HG03520 (cell line): ENCODE measurements at regions not wholly inside any gene's neighbourhood (a gene's known extent, or its start where the extent isn't known, plus 50 kb on each side); places are given as distances from the start of the nearest gene placed in this dataset.

Experiments used
- ATAC-seq: cut with Tn5 transposase; IDR thresholded peaks from one replicate; pipeline ENCODE4 v1.9.1; 2021; ENCODE audit warnings: mild to moderate bottlenecking, moderate library complexity; ENCODE audit not compliant: unreplicated experiment

DNA sequence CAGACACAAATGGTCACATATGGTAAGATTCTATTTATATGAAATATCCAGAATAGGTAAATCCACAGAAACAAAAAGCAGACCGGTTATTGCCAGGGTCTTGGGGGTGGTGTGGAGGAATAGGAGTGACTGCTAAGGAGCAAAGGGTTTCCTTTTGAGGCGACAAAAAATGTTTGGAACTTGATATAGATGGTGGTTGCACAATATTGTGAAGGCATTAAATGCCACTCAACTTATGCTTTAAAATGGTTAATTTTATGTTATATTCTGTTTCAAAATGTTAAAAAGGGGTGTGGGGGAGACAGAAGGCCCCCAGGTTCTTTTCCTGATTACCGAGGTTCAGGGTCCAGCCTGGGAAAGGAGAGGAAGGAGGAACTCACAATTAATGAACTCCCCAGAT, 304.4 kb downstream of the RRAGC start:
- ATAC-seq: no peak

DNA sequence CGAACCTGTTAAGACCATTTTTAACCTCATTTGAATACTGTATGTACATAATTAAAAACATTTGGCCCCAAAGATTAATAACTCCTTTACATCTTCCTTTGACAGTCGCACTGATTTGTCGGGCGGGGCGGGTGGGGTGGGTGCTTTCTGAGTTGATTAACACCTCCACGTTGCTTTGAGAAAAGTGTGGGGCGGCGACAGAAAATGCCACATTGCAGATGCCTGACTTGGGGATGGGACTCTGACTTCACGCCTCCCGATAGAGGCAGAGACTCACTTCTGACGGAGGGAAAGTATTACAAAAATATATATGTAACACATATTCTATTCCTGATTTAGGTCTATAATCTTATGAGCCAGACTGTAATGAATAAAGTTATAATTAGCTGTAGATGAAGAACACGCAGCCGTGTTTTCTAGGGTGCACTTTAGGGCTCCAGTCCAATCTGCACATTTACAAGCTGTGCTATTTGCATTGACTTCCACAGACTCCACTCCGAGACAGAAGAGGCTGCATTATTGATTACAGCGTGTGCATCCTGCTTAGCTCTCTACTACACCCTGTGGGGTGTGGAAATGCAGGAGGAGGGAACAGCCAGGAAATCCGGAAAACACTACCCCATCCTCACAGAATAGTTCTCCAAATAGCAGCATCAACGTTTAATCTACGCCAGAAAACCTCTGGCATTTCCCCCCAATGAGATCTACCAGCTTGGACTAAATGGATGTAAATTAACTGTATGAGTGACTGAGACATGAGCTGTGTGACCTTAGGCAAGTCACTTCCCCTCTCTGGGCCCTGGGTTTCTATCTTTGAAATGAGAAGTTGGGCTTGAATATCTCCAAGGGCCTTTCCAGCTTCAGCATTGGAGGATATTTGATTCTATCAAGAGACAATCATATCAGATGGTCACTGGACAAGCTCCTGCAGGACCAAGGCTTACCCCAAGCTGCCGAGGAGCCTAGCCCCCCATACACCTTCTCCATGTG, 308.0 kb downstream of the RRAGC start:
- no peak for ATAC-seq

DNA sequence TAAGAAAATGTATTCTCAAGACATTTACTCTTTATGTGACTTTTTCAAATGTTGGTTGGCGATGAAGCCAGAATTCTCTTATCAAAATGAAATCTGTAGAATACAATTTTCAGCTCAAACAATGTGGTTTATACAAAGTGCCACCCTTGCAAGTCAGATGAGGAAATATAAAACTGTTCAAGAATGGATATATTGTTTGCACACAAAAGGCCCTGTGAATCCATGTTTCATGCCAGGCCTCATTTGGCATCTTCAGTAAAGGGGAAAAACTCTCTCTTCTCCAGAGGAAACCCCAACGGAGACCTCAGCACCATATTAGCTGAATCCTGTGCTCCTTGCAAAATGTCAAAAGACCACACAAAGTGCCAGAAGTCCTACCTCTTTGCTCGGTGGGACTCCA, 310.4 kb downstream of the RRAGC start:
- ATAC-seq: no peak

DNA sequence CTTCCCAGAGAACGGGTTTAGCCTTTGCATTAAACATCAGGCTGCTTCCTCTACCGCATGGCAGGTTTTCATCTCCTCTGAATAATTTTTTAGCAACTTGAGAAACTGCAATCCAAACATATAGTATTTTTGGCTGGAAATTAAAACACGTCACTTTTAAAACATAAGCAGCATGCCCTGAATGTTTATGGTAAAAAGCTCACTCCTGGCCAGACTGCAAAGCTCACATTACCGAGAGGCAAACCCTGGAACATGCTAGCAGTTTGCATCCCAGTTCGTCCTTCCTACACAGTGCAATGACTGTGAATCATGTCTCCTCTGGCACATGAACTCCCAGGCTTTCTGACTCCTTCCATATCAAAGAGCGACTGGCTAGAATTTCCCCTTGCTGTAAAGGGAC, 312.3 kb downstream of the RRAGC start:
- no peak for ATAC-seq

DNA sequence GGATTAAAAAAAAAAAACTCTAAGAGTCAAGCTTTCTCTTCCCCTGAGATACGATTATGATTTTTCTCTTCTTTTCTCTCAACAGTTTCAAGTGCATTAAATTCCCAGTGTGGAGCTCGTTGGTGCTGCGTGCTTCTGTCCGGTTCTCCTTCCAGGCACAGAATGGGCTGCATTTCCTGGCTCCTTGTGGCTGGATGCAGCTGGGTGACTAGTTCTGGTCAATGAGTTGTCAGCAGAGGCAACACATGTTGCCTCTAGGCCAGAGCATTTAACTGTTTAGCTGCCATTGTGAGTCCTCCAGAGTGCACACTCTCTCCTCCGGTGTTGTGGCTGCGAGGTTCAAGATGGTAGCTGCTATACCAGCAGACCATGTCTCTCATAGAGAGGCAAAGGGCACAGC, 312.9 kb downstream of the RRAGC start:
- ATAC-seq: no peak

DNA sequence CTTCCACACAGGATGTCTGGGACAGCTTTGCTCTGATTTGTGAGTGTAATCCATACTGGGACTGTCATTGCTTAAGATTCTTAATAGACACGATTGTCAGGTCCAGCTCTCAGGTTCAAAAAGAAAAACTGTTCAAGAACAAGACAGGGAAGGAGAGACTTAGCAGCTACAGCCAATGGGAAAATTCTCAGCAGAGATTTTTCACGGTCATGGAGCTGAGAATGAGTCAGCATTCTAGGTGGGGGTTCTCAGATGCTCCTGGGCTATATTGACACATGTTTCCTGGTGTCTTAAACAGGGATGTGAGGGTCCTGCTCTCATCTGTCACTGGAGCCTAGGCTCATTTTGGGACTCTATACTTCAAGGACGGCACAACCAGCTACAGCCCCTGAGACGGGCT, 318.3 kb downstream of the RRAGC start:
- ATAC-seq: no peak

DNA sequence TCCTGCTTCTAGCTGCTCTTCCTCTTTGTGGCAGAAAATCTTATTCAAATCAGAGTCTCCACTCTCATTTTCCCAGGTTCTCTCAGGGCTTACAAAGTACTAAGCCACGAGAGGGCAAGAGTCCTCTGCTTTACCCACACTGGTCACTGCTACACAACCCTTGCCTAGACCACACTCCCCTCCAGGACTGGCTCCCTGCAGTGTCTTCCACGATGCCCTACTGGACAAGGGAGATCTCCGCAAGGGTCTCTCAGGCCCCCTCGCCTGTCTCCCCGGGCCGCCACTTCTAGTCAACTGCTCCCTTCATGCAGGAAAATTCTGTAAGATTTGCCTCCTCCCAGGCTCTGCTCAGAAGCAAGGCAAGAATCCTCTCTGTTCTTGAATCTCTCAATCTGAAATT, 319.6 kb downstream of the RRAGC start:
- no peak for ATAC-seq

DNA sequence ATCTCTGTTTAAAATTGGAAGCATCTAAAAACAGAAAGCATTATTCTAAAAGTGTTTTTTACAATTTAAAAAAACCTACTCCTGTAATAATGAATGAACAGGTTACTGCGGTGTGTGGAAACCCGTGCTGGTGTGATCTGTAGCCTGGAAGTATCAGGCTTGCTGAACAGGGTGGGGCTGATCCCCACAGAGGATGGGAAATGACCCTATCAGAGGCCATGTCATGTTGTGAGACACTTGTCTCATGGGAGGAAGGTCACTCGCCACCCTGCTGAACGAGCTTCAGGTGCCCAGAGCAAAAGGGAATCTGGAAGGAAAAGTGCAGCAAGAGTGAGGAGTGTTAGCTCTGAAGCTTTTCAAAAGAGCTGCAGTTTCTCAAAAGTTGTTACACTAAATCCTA, 320.7 kb downstream of the RRAGC start:
- ATAC-seq: no peak

DNA sequence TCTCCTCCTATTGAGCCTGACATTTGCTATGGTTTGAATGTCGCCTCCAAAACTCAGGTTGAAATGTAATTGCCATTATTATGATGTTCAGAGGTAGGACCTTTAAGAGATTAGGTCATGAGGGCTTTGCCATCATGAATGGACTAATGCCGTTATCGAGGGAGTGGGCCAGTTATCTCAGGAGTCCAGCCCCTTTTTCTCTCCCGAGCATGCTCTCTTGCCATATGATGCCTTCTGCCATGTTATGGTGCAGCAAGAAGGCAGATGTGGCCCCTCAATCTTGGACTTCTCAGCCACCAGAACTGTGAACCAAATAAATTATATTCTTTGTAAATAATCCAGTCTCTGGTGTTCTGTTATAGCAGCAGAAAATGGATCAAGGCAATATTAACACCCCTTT, 323.5 kb downstream of the RRAGC start:
- no peak for ATAC-seq

DNA sequence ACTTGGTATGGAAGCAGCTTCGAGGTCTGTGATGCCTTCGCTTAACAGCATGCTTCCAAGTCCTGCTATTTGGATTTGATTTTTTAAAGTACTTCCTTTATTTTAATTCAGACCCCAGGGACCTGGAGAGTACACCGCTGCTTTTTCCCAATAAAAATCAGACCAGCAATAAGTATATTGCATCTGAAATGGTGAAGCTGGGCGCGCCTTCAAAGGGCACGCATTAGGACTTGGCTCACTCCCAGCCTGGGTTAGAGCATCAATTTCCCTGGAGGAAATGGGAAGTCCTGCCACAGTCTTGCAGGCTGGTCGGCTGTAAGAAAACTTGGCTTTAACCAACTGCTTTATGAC, 325.1 kb downstream of the RRAGC start:
- no peak for ATAC-seq

DNA sequence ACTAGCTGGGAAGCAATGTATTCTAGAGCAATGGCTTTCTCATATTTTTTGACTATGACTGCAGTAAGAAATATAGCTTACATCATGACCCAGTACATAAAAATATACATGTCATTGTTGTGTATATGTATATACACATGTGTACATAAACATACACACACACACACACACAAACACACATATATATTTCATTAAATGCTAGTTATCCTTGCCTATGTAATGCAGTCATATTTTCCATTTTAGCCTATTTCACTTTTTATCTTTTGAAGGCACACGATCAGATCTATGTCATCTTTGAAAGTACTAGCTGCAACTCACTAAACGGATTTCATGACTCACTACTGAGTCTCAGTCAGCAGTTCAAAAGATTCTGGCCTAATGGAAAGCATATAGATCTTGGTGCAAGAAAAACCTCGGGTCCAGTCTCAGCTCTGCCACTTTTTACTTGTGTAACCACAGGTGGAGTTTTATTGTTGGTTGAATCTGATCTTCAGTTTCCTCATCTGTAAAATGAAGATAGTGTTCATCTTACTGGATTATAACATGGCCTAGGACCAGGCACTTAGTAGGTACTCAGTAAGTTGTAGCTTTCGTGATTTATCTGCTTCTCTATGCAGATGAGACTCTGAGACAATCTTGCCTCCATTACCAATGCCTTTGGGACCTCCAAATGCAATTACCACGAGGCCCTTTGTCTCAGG, 325.6 kb downstream of the RRAGC start:
- no peak for ATAC-seq

DNA sequence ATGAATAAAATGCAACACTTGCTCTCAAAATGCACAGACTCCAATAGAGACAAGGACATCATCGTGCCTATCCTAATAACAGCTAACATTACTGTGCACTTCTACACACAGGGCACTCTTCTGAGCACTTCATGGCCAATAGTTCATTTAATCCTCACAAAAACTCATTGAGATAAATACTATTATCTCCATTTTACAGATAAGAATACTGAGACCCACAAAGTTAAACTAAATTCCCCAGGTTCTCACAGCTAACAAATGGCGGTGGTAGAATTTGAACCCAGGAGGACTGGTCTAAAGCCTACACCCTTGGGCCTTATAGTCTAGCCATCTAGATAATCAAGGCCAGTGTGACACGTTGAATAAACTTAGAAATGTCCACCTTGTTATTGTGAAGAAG, 328.6 kb downstream of the RRAGC start:
- ATAC-seq: no peak

DNA sequence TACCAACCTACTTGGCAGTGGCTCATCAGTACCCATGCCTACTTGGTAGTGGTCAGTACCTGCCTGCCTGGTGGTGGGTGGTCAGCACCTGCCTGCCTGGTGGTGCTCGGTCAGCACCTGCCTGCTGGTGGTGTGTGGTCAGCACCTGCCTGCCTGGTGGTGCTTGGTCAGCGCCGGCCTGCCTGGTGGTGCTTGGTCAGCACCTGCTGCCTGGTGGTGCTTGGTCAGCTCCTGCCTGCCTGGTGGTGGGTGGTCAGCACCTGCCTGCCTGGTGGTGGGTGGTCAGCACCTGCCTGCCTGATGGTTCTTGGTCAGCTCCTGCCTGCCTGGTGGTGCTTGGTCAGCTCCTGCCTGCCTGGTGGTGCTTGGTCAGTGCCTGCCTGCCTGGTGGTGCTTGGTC, 329.6 kb downstream of the RRAGC start:
- ATAC-seq: no peak

DNA sequence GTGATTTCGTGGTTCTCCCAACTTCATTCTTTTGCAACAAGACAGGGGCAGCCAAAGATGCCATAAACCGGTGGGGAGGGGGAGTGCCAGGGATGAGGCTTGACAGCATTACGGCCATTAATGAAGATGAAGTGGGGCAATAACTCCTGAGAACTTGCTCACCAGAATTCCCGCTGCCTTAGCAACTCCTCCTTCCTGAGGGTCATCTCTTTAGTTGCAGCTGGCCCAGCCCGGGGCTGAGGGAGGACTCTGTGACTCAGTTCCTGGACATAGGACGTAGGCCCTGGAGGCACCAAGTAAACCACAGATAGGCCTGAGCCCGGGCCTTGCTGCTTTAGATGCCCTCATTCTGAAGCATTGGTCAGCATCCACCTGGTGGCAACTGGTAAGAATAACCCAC, 330.2 kb downstream of the RRAGC start:
- no peak for ATAC-seq

DNA sequence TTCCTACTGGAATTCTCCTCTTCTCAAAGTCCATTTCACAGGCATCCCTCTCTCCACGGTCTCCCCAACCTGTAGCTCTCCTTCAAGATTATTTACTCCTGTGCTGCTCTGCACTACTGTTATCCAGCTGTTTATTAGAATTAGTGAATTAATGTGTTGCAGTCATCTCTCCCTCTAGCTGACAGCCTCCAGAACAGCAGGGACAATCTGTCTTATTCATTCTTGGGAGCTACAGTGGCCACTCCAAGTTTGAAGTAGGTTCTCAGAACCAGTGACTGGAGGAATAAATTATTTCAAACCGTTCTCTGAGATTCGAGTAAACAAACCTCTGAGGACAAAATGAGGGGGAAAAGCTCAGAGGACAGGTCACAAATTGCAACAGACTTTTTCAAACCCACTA, 330.9 kb downstream of the RRAGC start:
- no peak for ATAC-seq

DNA sequence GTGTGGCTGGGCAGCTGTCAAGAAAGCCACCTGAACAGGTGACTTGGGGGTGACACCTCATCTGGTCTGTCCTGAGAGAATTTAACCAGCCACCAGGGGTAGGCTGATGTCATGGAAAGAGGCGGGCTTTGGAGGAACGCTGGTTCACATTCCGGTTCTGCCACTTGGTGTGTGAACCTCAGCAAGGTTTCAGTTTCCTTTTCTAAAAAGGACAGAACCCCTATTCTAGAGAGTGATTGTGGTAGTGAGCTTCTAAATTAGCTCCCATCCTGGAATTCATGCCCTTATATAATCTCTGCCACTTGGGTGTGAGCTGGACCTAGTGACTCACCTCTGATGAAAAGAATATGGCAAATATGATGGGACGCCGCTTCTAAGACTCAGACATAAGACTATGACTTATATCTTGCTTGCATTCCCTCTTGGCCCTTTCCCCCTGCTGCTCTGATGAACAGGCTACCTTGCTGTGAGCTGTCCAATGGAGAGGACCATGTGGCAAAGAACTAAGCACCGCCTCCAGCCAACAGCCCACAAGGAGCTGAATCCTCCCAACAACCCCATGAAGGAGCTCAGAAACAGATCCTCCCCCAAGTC, 332.1 kb downstream of the RRAGC start:
- ATAC-seq: peak; percentile 92

DNA sequence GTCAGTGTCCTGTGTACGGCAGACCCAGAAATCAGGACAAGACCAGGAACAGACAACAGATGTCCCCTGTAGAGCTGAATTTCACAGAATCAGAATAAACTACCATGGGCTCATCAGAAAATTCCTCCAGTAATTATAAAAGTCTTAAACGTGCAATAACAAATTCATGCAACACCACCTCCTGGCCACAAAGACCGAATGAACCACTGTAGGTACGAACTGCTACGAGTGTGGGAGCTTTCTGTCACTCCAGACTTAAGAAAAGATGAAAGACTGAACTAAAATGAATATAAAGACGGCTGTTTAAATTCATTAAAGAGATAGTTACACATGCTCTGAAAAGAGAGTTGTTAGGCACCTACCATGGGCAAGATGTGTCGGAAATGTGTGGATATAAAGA, 333.5 kb downstream of the RRAGC start:
- ATAC-seq: no peak

DNA sequence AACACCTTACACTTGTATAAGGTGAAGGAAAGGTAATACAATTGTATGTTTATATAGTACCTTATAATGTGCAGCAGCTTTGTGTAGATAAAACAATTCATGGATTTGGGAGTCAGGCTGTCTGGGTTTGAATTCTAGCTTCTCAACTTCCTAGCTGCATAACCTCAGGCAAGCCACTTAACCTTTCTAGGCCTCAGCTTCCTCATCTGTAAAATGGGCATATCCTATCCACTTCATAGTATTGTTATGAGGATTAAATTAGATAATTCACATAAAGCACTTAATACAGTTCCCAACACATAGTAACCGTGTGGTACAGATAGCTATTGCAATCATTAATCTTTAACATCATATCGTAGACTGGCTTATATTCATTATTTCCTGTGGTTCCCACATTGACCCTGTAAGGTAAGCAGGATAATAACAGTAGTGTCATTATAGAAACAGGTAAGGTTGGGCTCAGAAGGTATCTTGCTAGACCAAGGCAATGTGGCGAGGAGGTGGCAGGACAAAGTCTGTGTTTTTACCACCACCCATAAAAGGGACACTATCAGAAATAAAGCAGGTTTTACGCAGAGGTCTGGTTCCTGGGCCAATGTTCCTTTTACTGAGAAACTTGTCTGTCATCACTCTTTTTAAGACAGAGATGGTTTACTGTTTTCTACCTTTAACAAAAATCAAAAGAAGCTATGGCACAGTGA, 334.1 kb downstream of the RRAGC start:
- no peak for ATAC-seq

DNA sequence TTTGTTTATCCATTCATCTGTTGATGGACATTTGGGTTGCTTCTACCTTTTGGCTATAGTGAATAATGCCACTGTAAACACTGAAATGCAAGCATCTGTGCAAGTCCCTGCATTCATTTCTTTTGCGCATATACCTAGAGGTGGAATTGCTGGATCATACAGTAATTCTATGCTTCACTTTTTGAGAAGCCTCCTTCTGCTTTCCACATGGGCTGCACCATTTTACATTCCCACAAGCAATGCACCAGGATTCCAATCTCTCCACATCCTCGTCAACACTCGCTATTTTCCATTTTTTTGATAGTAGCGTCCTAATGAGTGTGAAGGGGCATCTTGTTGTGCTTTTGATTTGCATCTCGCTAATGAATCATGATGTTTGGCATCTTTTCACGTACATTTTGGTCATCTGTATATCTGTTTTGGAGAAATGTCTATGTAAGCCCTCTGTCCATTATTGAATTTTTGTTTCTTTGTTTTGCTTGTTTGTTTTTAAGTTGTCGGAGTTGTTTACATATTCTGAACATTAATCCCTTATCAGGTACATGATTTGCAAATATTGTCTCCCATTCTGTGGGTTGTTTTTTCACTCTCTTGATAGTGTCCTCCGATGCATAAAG, 335.4 kb downstream of the RRAGC start:
- ATAC-seq: no peak

DNA sequence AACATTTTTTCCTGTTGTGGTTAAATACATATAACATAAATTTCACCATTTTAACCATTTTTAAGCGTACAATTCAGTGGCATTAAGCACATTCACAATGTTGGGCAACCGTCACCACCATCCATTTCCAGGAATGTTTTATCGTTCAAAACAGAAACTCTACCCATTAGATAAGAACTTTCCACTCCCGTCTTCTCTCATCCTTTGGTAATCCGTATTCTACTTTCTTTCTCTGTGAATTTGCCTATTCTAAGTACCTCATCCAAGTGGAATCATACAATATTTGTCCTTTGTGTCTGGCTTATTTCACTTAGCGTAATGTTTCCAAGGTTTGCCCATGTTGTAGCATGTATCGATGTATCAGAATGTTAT, 336.0 kb downstream of the RRAGC start:
- ATAC-seq: no peak
